K562 (cell line): ENCODE measurements at regions not wholly inside any gene's neighbourhood (a gene's known extent, or its start where the extent isn't known, plus 50 kb on each side); places are given as distances from the start of the nearest gene placed in this dataset.

ENCODE experiments used
- CBX8 ChIP-seq: fragments of 200-600 bp; sonication (generic); IDR thresholded peaks from 2 replicates; pipeline ENCODE4 v1.6.1; 2012; ENCODE audit warnings: borderline replicate concordance, mixed run types, low read depth, mild to moderate bottlenecking, moderate library complexity, mixed read lengths, low read length, control low read depth, inconsistent platforms; ENCODE audit not compliant: poor library complexity, severe bottlenecking; ENCODE audit errors: extremely low read depth
- EGR1 ChIP-seq: fragments of 450-650 bp; conservative IDR thresholded peaks from 2 replicates; pipeline ENCODE4 v1.6.1; 2017; ENCODE audit warnings: mild to moderate bottlenecking
- KLF16 ChIP-seq: IDR thresholded peaks from 2 replicates; pipeline ENCODE4 v1.6.1; 2016; ENCODE audit warnings: antibody characterized with exemption
- MXD1 ChIP-seq: fragments of 250-450 bp; sonication (Bioruptor Pico); IDR thresholded peaks from 2 replicates; pipeline ENCODE4 v1.8.0; 2021; ENCODE audit warnings: borderline replicate concordance, mild to moderate bottlenecking, moderate library complexity; ENCODE audit not compliant: poor library complexity, severe bottlenecking
- NCOA1 ChIP-seq: fragments of 450-650 bp; IDR thresholded peaks from 2 replicates; pipeline ENCODE4 v1.6.1; 2016; ENCODE audit warnings: low read depth
- PYGO2 ChIP-seq: fragments of 450-650 bp; IDR thresholded peaks from 2 replicates; pipeline ENCODE4 v1.6.1; 2016; ENCODE audit warnings: mild to moderate bottlenecking, missing genetic modification characterization, moderate library complexity, missing compliant biosample characterization
- SNAPC5 ChIP-seq: fragments of 250-450 bp; sonication (Bioruptor Pico); IDR thresholded peaks from 2 replicates; pipeline ENCODE4 v1.8.0; 2021; ENCODE audit warnings: moderate library complexity, mild to moderate bottlenecking, inconsistent platforms
- TAL1 ChIP-seq: fragments of 450-650 bp; IDR thresholded peaks from 2 replicates; pipeline ENCODE4 v1.6.1; 2016; ENCODE audit warnings: mild to moderate bottlenecking
- ZNF212 ChIP-seq: fragments of 450-650 bp; formaldehyde crosslinking; IDR thresholded peaks from 2 replicates; pipeline ENCODE4 v1.4.0; 2020; ENCODE audit warnings: mild to moderate bottlenecking
- ZNF77 ChIP-seq: fragments of 250-450 bp; sonication (Bioruptor Pico); IDR thresholded peaks from 2 replicates; pipeline ENCODE4 v1.5.0; 2020
- ZSCAN29 ChIP-seq: fragments of 450-650 bp; IDR thresholded peaks from 2 replicates; pipeline ENCODE4 v1.6.1; 2017
- TF ChIP-seq, protein P1 (sequence below): sonication (generic); formaldehyde crosslinking; IDR thresholded peaks from 2 replicates; pipeline ENCODE4 v1.8.0; 2022; ENCODE audit warnings: mild to moderate bottlenecking, missing genetic modification reagents
- TF ChIP-seq, protein P2 (sequence below): fragments of 450-650 bp; IDR thresholded peaks from 2 replicates; pipeline ENCODE4 v1.6.1; 2017; ENCODE audit warnings: mild to moderate bottlenecking, moderate library complexity

- TF ChIP-seq MXD1 (no peak), KLF16 (no peak), ZSCAN29 (no peak), TAL1 (no peak), NCOA1 (no peak), SNAPC5 (CRISPR knock-in tag) (no peak), CBX8 (no peak), PYGO2 (tag) (no peak), ZNF212 (no peak), ZNF77 (CRISPR knock-in tag) (no peak), EGR1 (no peak)
- TF ChIP-seq, protein P1, sequence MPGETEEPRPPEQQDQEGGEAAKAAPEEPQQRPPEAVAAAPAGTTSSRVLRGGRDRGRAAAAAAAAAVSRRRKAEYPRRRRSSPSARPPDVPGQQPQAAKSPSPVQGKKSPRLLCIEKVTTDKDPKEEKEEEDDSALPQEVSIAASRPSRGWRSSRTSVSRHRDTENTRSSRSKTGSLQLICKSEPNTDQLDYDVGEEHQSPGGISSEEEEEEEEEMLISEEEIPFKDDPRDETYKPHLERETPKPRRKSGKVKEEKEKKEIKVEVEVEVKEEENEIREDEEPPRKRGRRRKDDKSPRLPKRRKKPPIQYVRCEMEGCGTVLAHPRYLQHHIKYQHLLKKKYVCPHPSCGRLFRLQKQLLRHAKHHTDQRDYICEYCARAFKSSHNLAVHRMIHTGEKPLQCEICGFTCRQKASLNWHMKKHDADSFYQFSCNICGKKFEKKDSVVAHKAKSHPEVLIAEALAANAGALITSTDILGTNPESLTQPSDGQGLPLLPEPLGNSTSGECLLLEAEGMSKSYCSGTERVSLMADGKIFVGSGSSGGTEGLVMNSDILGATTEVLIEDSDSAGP (CRISPR knock-in tag), result no peak
- TF ChIP-seq, protein P2, sequence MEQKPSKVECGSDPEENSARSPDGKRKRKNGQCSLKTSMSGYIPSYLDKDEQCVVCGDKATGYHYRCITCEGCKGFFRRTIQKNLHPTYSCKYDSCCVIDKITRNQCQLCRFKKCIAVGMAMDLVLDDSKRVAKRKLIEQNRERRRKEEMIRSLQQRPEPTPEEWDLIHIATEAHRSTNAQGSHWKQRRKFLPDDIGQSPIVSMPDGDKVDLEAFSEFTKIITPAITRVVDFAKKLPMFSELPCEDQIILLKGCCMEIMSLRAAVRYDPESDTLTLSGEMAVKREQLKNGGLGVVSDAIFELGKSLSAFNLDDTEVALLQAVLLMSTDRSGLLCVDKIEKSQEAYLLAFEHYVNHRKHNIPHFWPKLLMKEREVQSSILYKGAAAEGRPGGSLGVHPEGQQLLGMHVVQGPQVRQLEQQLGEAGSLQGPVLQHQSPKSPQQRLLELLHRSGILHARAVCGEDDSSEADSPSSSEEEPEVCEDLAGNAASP, result no peak
Measured at GRCh38 chr5:166576323-166576722, 1715.1 kb upstream of the WWC1 start (continued).
